ENCODE measurements at regions not wholly inside any gene's neighbourhood (a gene's known extent, or its start where the extent isn't known, plus 50 kb on each side); places are given as distances from the start of the nearest gene placed in this dataset. TPM values are rescaled to one million over a fixed set of nuclear protein-coding genes. Genes with fewer than 3 reads are reported as not detected.

GRCh38 chr3:41148901-41149300, 50.4 kb upstream of the CTNNB1 start (continued):
- TF ChIP-seq ZNF280A (IDR thresholded peaks at IDR 0.05; ENCODE audit: low read depth, partially characterized antibody) = no peak
- TF ChIP-seq MLLT1 (IDR thresholded peaks at IDR 0.05) = no peak
- no peak for TF ChIP-seq STAT5A (IDR thresholded peaks at IDR 0.05; ENCODE audit: borderline replicate concordance, low read length)
- no peak for TF ChIP-seq ETS2 (tag; IDR thresholded peaks at IDR 0.05; ENCODE audit: borderline replicate concordance, poor library complexity, severe bottlenecking)
- TF ChIP-seq ZNF217 (CRISPR knock-in tag; IDR thresholded peaks at IDR 0.05) = no peak
- TF ChIP-seq VEZF1 (CRISPR knock-in tag; IDR thresholded peaks at IDR 0.05) = no peak
- TF ChIP-seq FOS (IDR thresholded peaks at IDR 0.05; ENCODE audit: extremely low read depth, insufficient read length) = no peak
- no peak for TF ChIP-seq SMARCC2 (IDR thresholded peaks at IDR 0.05; ENCODE audit: low read depth)
- no peak for TF ChIP-seq ZNF398 (CRISPR knock-in tag; IDR thresholded peaks at IDR 0.05)

Small RNA genes lying in the stretch of these regions (small RNA-seq; reads per million reads assigned to genes)
- gene AC099560.2 (not detected), gene HMGN2P24 (not detected)
